ENCODE measurements at regions not wholly inside any gene's neighbourhood (a gene's known extent, or its start where the extent isn't known, plus 50 kb on each side); places are given as distances from the start of the nearest gene placed in this dataset.

- peaks cover 6% of the 10 kb centered on the region for H3K4me1 ChIP-seq (ENCODE audit: insufficient read depth, low read length)
- no peaks in the 10 kb centered on the region for H3K9me2 ChIP-seq (replicated peaks; ENCODE audit: low read length)
- H2AFZ ChIP-seq (ENCODE audit: low read length) = no peak overlapping the region
- no peak overlapping the region for H3K4me2 ChIP-seq (ENCODE audit: low read length)
- H3K4me3 ChIP-seq (ENCODE audit: low read length) = no peak overlapping the region
- TF ChIP-seq CTCF (conservative IDR thresholded peaks at IDR 0.05; ENCODE audit: low read depth, low read length) (no peak), EZH2phosphoT487 (IDR thresholded peaks at IDR 0.05; ENCODE audit: borderline replicate concordance, low read length) (no peak), EZH2 (IDR thresholded peaks at IDR 0.05; ENCODE audit: low read length, unreplicated experiment) (no peak)
- no peak overlapping the region for H3K27ac ChIP-seq (ENCODE audit: low read length)
- ChIA-PET POLR2A (ENCODE audit: unreplicated experiment) (no interaction called here), CTCF (no interaction called here)
- H3K79me2 ChIP-seq (ENCODE audit: low read length) = no peaks in the 10 kb centered on the region
- peaks cover 51% of the 10 kb centered on the region for H3K27me3 ChIP-seq (ENCODE audit: low read length)
- no peaks in the 10 kb centered on the region for H3K9me3 ChIP-seq (ENCODE audit: low read length)
- no peaks in the 10 kb centered on the region for H3K36me3 ChIP-seq (ENCODE audit: low read depth, low read length)
- no peak for ATAC-seq
- no TSS peak for BruUV-seq (replicated peaks)
- H3F3A ChIP-seq (ENCODE audit: low read length, unreplicated experiment) = no peaks in the 10 kb centered on the region
- no peaks in the 10 kb centered on the region for H4K20me1 ChIP-seq (ENCODE audit: low read length)
- H3K9ac ChIP-seq (ENCODE audit: low read length) = no peak overlapping the region
- intact Hi-C loops (cut with micrococcal nuclease) = no loop called here
- no peak for DNase-seq
These were observed 476.6 kb upstream of the TMEM132C start for GRCh38 chr12:127790376-127790775.

- CTCF ChIA-PET = no interaction called here
- TF ChIP-seq CTCF (conservative IDR thresholded peaks at IDR 0.05; ENCODE audit: low read depth, low read length) (no peak), EZH2 (IDR thresholded peaks at IDR 0.05; ENCODE audit: low read length, unreplicated experiment) (no peak), EZH2phosphoT487 (IDR thresholded peaks at IDR 0.05; ENCODE audit: borderline replicate concordance, low read length) (no peak)
These were observed 475.8 kb upstream of the TMEM132C start for GRCh38 chr12:127791217-127791616.

GRCh38 chr12:127797918-127798317, 469.1 kb upstream of the TMEM132C start:
- Histone ChIP-seq H4K20me1 (ENCODE audit: low read length) (no peaks in the 10 kb centered on the region), H3K9me3 (ENCODE audit: low read length) (0 out of 2 replicates have a peak, but pooled peaks cover 5% of the 10 kb centered on the region), H3K4me1 (ENCODE audit: insufficient read depth, low read length) (no peaks in the 10 kb centered on the region), H3K4me2 (ENCODE audit: low read length) (no peak overlapping the region), H3F3A (ENCODE audit: low read length, unreplicated experiment) (no peaks in the 10 kb centered on the region), H3K9ac (ENCODE audit: low read length) (no peak overlapping the region), H3K4me3 (ENCODE audit: low read length) (no peak overlapping the region), H2AFZ (ENCODE audit: low read length) (no peak overlapping the region), H3K36me3 (ENCODE audit: low read depth, low read length) (no peaks in the 10 kb centered on the region), H3K27ac (ENCODE audit: low read length) (no peak overlapping the region), H3K9me2 (replicated peaks; ENCODE audit: low read length) (no peaks in the 10 kb centered on the region), H3K27me3 (ENCODE audit: low read length) (peaks cover 33% of the 10 kb centered on the region), H3K79me2 (ENCODE audit: low read length) (no peaks in the 10 kb centered on the region)
- ATAC-seq = no peak
- intact Hi-C loops (cut with micrococcal nuclease) = no loop called here
- ChIA-PET CTCF (no interaction called here), POLR2A (ENCODE audit: unreplicated experiment) (no interaction called here)
- DNase-seq = no peak
- no TSS peak for BruUV-seq (replicated peaks)
- TF ChIP-seq CTCF (conservative IDR thresholded peaks at IDR 0.05; ENCODE audit: low read depth, low read length) (no peak), EZH2 (IDR thresholded peaks at IDR 0.05; ENCODE audit: low read length, unreplicated experiment) (no peak), EZH2phosphoT487 (IDR thresholded peaks at IDR 0.05; ENCODE audit: borderline replicate concordance, low read length) (no peak)

More at GRCh38 chr12:127791217-127791616, 475.8 kb upstream of the TMEM132C start:
- Histone ChIP-seq H3K4me1 (ENCODE audit: insufficient read depth, low read length) (no peaks in the 10 kb centered on the region), H3K36me3 (ENCODE audit: low read depth, low read length) (no peaks in the 10 kb centered on the region), H3K9me3 (ENCODE audit: low read length) (0 out of 2 replicates have a peak, but pooled peaks cover 5% of the 10 kb centered on the region), H3F3A (ENCODE audit: low read length, unreplicated experiment) (no peaks in the 10 kb centered on the region), H3K27me3 (ENCODE audit: low read length) (peaks cover 50% of the 10 kb centered on the region), H3K4me3 (ENCODE audit: low read length) (no peak overlapping the region), H3K79me2 (ENCODE audit: low read length) (no peaks in the 10 kb centered on the region), H2AFZ (ENCODE audit: low read length) (no peak overlapping the region), H3K4me2 (ENCODE audit: low read length) (no peak overlapping the region), H3K9me2 (replicated peaks; ENCODE audit: low read length) (no peaks in the 10 kb centered on the region), H4K20me1 (ENCODE audit: low read length) (no peaks in the 10 kb centered on the region), H3K27ac (ENCODE audit: low read length) (no peak overlapping the region), H3K9ac (ENCODE audit: low read length) (no peak overlapping the region)
- intact Hi-C loops (cut with micrococcal nuclease) = no loop called here
- no TSS peak for BruUV-seq (replicated peaks)
- no peak for DNase-seq
- no peak for ATAC-seq
- POLR2A ChIA-PET (ENCODE audit: unreplicated experiment) = no interaction called here

Data from PC-3 (cell line).